Breast epithelium (tissue), 3 donors: ENCODE measurements at regions not wholly inside any gene's neighbourhood (a gene's known extent, or its start where the extent isn't known, plus 50 kb on each side); places are given as distances from the start of the nearest gene placed in this dataset.

ENCODE experiments used
- CTCF ChIP-seq, 3 donors: fragments of 450-650 bp; IDR thresholded peaks; one replicate each; pipeline ENCODE4 v1.5.1; 2016 to 2017; ENCODE audit warnings: antibody characterized with exemption in 3 of 3, mild to moderate bottlenecking in 3 of 3, moderate library complexity in 3 of 3
- POLR2AphosphoS5 ChIP-seq, 3 donors: sonication (generic); formaldehyde crosslinking; IDR thresholded peaks; one replicate each; pipeline ENCODE4 v1.6.1; 2017; ENCODE audit warnings: antibody characterized with exemption in 3 of 3

- TF ChIP-seq POLR2AphosphoS5 (IDR thresholded peaks at IDR 0.05), result no peak
- no peak for TF ChIP-seq CTCF (IDR thresholded peaks at IDR 0.05)
Observed at GRCh38 chr1:221397606-221398005, 344.3 kb downstream of the DUSP10 start.
